Dermis microvascular lymphatic vessel endothelial cell (primary cell): ENCODE measurements at regions not wholly inside any gene's neighbourhood (a gene's known extent, or its start where the extent isn't known, plus 50 kb on each side); places are given as distances from the start of the nearest gene placed in this dataset.
A peak's percentile ranks its signal among the peaks of the same experiment; 100 is the strongest.

Experiments
- DNase-seq, 2 donors: peaks; one replicate each; pipeline versions ENCODE4 v3.0.0 to v3.0.0-alpha.2; 2010; ENCODE audit warnings: low read depth in 2 of 2

GRCh38 chr13:99642841-99643240 is 141.6 kb downstream of the TM9SF2 start:
- no peak for DNase-seq

- DNase-seq, result no peak
These were observed 140.7 kb downstream of the TM9SF2 start for GRCh38 chr13:99642006-99642405.

- no peak for DNase-seq
These were observed 139.0 kb downstream of the TM9SF2 start for GRCh38 chr13:99640260-99640659.

GRCh38 chr13:99639126-99639525 is 137.9 kb downstream of the TM9SF2 start:
- no peak for DNase-seq

- no peak for DNase-seq
These were observed 135.6 kb downstream of the TM9SF2 start for GRCh38 chr13:99636728-99637353.

GRCh38 chr13:99636306-99636705 is 135.0 kb downstream of the TM9SF2 start:
- no peak for DNase-seq

- DNase-seq, result no peak
These were observed 133.4 kb downstream of the TM9SF2 start for GRCh38 chr13:99634672-99635071.

- DNase-seq, result no peak
These were observed 129.1 kb downstream of the TM9SF2 start for GRCh38 chr13:99630269-99630898.

GRCh38 chr13:99629641-99630040 is 128.4 kb downstream of the TM9SF2 start:
- no peak for DNase-seq

GRCh38 chr13:99628442-99628841 is 127.2 kb downstream of the TM9SF2 start:
- no peak for DNase-seq

GRCh38 chr13:99626461-99627082 is 125.3 kb downstream of the TM9SF2 start:
- no peak for DNase-seq

- DNase-seq, result no peak
These were observed 123.8 kb downstream of the TM9SF2 start for GRCh38 chr13:99624936-99625540.

- no peak for DNase-seq
These were observed 119.5 kb downstream of the TM9SF2 start for GRCh38 chr13:99620806-99621205.

GRCh38 chr13:99619207-99619606 is 117.9 kb downstream of the TM9SF2 start:
- no peak for DNase-seq

- DNase-seq, result peak; percentile 17 to 55
These were observed 116.4 kb downstream of the TM9SF2 start for GRCh38 chr13:99617474-99618255.

GRCh38 chr13:99614465-99614885 is 113.2 kb downstream of the TM9SF2 start:
- peak; percentile 40 to 59 for DNase-seq
